ENCODE measurements at regions not wholly inside any gene's neighbourhood (a gene's known extent, or its start where the extent isn't known, plus 50 kb on each side); places are given as distances from the start of the nearest gene placed in this dataset.

GRCh38 chrX:45781901-45782553 lies 581.4 kb upstream of the DIPK2B start:
- Histone ChIP-seq H3K4me3 (ENCODE audit: insufficient read depth, low read length) (no peak overlapping the region), H3K27ac (ENCODE audit: low read depth, low read length) (peak overlapping the region; percentile 65)

GRCh38 chrX:45778616-45779015 lies 577.9 kb upstream of the DIPK2B start:
- no peak for TF ChIP-seq CTCF (IDR thresholded peaks at IDR 0.05; ENCODE audit: extremely low read depth, low read depth, low read length)
- Histone ChIP-seq H2AFZ (ENCODE audit: low read length) (no peak overlapping the region), H3K36me3 (ENCODE audit: insufficient read depth, low read length) (no peaks in the 10 kb centered on the region), H3K4me3 (ENCODE audit: insufficient read depth, low read length) (no peak overlapping the region), H3K4me2 (ENCODE audit: insufficient read depth, low read length) (no peak overlapping the region), H3K79me2 (ENCODE audit: insufficient read depth, low read length) (peaks cover 80% of the 10 kb centered on the region), H3K4me1 (ENCODE audit: insufficient read depth, low read length) (peaks cover 63% of the 10 kb centered on the region), H4K20me1 (ENCODE audit: insufficient read depth, low read length) (no peaks in the 10 kb centered on the region), H3K9me3 (ENCODE audit: low read depth, low read length) (no peaks in the 10 kb centered on the region), H3K27ac (ENCODE audit: low read depth, low read length) (peak overlapping the region; percentile 40), H3K27me3 (ENCODE audit: insufficient read depth, low read length) (peaks cover 8% of the 10 kb centered on the region)
- DNase-seq (ENCODE audit: insufficient read length, low spot score, missing footprints): no peak

More at GRCh38 chrX:45781901-45782553, 581.4 kb upstream of the DIPK2B start:
- H2AFZ ChIP-seq (ENCODE audit: low read length): no peak overlapping the region
- no peaks in the 10 kb centered on the region for H3K9me3 ChIP-seq (ENCODE audit: low read depth, low read length)
- H3K79me2 ChIP-seq (ENCODE audit: insufficient read depth, low read length): peaks cover 94% of the 10 kb centered on the region
- TF ChIP-seq CTCF (IDR thresholded peaks at IDR 0.05; ENCODE audit: extremely low read depth, low read depth, low read length): peak; percentile 48
- peaks cover 20% of the 10 kb centered on the region for H3K27me3 ChIP-seq (ENCODE audit: insufficient read depth, low read length)
- no peaks in the 10 kb centered on the region for H4K20me1 ChIP-seq (ENCODE audit: insufficient read depth, low read length)
- peaks cover 29% of the 10 kb centered on the region for H3K4me1 ChIP-seq (ENCODE audit: insufficient read depth, low read length)
- peaks cover 3% of the 10 kb centered on the region for H3K36me3 ChIP-seq (ENCODE audit: insufficient read depth, low read length)
- peak; percentile 86 for DNase-seq (ENCODE audit: insufficient read length, low spot score, missing footprints)
- H3K4me2 ChIP-seq (ENCODE audit: insufficient read depth, low read length): no peak overlapping the region

GRCh38 chrX:45777366-45777765 lies 576.7 kb upstream of the DIPK2B start:
- Histone ChIP-seq H3K9me3 (ENCODE audit: low read depth, low read length) (no peaks in the 10 kb centered on the region), H3K4me2 (ENCODE audit: insufficient read depth, low read length) (no peak overlapping the region), H3K27me3 (ENCODE audit: insufficient read depth, low read length) (peaks cover 4% of the 10 kb centered on the region), H3K36me3 (ENCODE audit: insufficient read depth, low read length) (no peaks in the 10 kb centered on the region), H3K27ac (ENCODE audit: low read depth, low read length) (peak overlapping the region; percentile 54), H2AFZ (ENCODE audit: low read length) (no peak overlapping the region), H3K4me1 (ENCODE audit: insufficient read depth, low read length) (peaks cover 75% of the 10 kb centered on the region), H3K4me3 (ENCODE audit: insufficient read depth, low read length) (no peak overlapping the region), H3K79me2 (ENCODE audit: insufficient read depth, low read length) (peaks cover 80% of the 10 kb centered on the region), H4K20me1 (ENCODE audit: insufficient read depth, low read length) (no peaks in the 10 kb centered on the region)
- DNase-seq (ENCODE audit: insufficient read length, low spot score, missing footprints): no peak
- no peak for TF ChIP-seq CTCF (IDR thresholded peaks at IDR 0.05; ENCODE audit: extremely low read depth, low read depth, low read length)

- TF ChIP-seq CTCF (IDR thresholded peaks at IDR 0.05; ENCODE audit: extremely low read depth, low read depth, low read length): no peak
- DNase-seq (ENCODE audit: insufficient read length, low spot score, missing footprints): no peak
- H3K4me2 ChIP-seq (ENCODE audit: insufficient read depth, low read length): peak overlapping the region; percentile 78
- H4K20me1 ChIP-seq (ENCODE audit: insufficient read depth, low read length): no peaks in the 10 kb centered on the region
- peaks cover 4% of the 10 kb centered on the region for H3K27me3 ChIP-seq (ENCODE audit: insufficient read depth, low read length)
- H3K4me1 ChIP-seq (ENCODE audit: insufficient read depth, low read length): peaks cover 75% of the 10 kb centered on the region
- H2AFZ ChIP-seq (ENCODE audit: low read length): no peak overlapping the region
- peaks cover 80% of the 10 kb centered on the region for H3K79me2 ChIP-seq (ENCODE audit: insufficient read depth, low read length)
- H3K9me3 ChIP-seq (ENCODE audit: low read depth, low read length): no peaks in the 10 kb centered on the region
- peak overlapping the region; percentile 89 for H3K27ac ChIP-seq (ENCODE audit: low read depth, low read length)
- no peaks in the 10 kb centered on the region for H3K36me3 ChIP-seq (ENCODE audit: insufficient read depth, low read length)
- peak overlapping the region; percentile 46 for H3K4me3 ChIP-seq (ENCODE audit: insufficient read depth, low read length)
Measured at GRCh38 chrX:45775468-45775867, 574.8 kb upstream of the DIPK2B start.
